AG09309 (cell line): ENCODE measurements at regions not wholly inside any gene's neighbourhood (a gene's known extent, or its start where the extent isn't known, plus 50 kb on each side); places are given as distances from the start of the nearest gene placed in this dataset.

Source experiments
- DNase-seq: peaks from one replicate; pipeline ENCODE4 v3.0.0-alpha.2; 2010; ENCODE audit warnings: low read depth
- H3K4me3 ChIP-seq: 2 replicates; pipeline ENCODE4 v1.5.1; 2011; ENCODE audit warnings: mild to moderate bottlenecking, low read depth, low read length, moderate library complexity; ENCODE audit not compliant: control insufficient read depth
- TF ChIP-seq, protein P1 (sequence below): IDR thresholded peaks from 2 replicates; pipeline ENCODE4 v1.5.1; 2011; ENCODE audit warnings: mild to moderate bottlenecking, low read depth, low read length, inconsistent platforms; ENCODE audit not compliant: insufficient read depth, control insufficient read depth; ENCODE audit errors: missing control alignments

DNA sequence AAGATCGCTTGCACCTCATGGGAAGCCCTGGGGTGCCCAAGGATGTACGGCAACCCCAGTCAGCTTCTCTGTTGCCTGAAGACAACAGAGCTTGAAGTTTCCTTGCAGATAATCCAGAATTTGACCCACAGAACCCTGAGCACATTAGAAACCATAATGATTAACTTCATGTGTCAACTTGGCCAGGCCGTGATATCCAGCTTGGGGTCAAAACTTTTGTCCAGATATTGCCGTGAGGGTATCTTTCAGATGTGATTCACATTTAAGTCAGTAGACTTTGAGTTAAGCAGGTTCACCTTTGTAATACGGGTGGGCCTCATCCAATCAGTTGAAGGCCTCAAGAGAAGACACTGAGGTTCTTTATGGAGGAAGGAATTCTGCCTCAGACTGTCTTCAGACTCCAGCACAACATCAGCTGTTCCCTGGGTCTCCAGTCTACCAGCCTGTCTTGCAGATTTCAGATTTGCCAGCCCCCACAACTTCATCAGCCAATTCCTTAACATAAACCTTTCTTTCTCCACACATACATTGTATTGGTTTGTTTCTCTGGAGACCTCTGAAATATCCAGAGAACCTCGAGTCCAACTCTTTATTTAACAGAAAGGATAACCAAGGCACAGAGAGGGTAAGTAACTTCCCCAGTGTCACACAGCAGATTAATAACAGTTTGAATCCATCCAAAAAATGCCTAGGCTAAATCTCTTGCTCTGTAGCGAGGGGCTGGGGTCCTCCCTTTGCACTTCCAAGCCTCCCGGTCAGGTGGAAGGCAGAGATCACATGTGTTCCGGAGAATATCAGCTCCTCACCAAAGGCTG lies 171.1 kb downstream of the SALL1 start:
- H3K4me3 ChIP-seq: no peak overlapping the region
- DNase-seq: no peak
- TF ChIP-seq, protein P1, sequence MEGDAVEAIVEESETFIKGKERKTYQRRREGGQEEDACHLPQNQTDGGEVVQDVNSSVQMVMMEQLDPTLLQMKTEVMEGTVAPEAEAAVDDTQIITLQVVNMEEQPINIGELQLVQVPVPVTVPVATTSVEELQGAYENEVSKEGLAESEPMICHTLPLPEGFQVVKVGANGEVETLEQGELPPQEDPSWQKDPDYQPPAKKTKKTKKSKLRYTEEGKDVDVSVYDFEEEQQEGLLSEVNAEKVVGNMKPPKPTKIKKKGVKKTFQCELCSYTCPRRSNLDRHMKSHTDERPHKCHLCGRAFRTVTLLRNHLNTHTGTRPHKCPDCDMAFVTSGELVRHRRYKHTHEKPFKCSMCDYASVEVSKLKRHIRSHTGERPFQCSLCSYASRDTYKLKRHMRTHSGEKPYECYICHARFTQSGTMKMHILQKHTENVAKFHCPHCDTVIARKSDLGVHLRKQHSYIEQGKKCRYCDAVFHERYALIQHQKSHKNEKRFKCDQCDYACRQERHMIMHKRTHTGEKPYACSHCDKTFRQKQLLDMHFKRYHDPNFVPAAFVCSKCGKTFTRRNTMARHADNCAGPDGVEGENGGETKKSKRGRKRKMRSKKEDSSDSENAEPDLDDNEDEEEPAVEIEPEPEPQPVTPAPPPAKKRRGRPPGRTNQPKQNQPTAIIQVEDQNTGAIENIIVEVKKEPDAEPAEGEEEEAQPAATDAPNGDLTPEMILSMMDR: no peak

GRCh38 chr16:50977138-50977537 lies 173.9 kb downstream of the SALL1 start:
- TF ChIP-seq, protein P1: no peak
- no peak for DNase-seq

DNA sequence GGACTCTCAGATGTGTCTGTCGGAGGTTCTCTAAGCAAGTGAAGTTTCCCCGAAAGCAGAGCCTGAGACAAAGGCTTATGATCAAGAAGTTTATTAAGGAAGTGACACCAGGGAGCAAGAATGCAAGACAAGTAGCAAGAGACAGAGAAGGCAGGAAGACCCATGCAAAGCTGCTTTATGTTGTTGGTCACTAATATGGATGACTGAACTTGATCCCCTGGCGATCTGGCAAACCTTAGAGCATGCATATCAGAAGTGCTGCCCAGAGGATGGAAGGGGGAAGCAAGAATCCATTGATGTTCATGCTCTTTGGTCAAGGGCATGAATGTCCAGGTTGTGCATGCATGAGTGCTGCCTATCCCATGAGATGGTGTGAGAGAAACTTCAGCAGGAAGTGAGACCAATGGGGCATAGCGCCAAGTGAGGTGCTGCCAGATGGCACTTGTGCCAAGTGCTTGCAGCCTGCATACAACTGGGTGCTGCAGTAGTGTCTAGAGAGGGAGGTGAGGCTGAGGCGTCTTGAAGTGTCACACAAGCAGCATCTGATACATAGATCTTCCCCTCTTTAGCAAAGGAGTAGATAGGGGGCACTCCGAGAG lies 176.5 kb downstream of the SALL1 start:
- no peak overlapping the region for H3K4me3 ChIP-seq
- TF ChIP-seq, protein P1: no peak
- no peak for DNase-seq

More at GRCh38 chr16:50977138-50977537, 173.9 kb downstream of the SALL1 start:
- H3K4me3 ChIP-seq: no peak overlapping the region

DNA sequence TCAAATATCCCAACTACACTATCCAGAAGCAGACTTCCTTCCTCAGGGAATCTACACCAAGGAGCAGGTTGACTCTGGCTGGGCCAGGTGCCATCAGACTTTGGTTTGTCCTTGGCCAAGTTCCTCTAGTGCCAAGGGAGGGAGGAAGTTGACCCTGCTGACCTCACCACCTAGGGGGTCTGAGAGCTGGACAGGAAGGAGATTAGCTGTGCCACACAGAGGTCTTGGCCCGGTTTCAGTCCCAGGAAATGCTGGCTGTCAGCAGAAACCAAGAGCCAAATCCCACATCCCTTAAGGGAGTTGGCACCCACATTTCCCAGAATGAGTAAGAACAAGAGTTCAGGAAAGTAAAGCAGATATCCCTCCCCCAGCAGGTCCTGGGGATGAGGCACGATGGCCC lies 178.2 kb downstream of the SALL1 start:
- TF ChIP-seq, protein P1: no peak
- no peak for DNase-seq

GRCh38 chr16:50970281-50970680 lies 180.8 kb downstream of the SALL1 start:
- H3K4me3 ChIP-seq: no peak overlapping the region
- TF ChIP-seq, protein P1: no peak
- DNase-seq: no peak

More for the DNA sequence above, 178.2 kb downstream of the SALL1 start:
- H3K4me3 ChIP-seq: no peak overlapping the region

- TF ChIP-seq, protein P1: no peak
- no peak for DNase-seq
- H3K4me3 ChIP-seq: no peak overlapping the region
Observed at GRCh38 chr16:50967827-50968612, 183.1 kb downstream of the SALL1 start.
